ENCODE measurements at regions not wholly inside any gene's neighbourhood (a gene's known extent, or its start where the extent isn't known, plus 50 kb on each side); places are given as distances from the start of the nearest gene placed in this dataset.

GRCh38 chr10:23643111-23643780 lies 204.4 kb downstream of the OTUD1 start:
- TF ChIP-seq CTCF (IDR thresholded peaks at IDR 0.05; ENCODE audit: low read depth, low read length) (no peak), EZH2phosphoT487 (IDR thresholded peaks at IDR 0.05; ENCODE audit: low read depth) (no peak)
